ENCODE measurements at regions not wholly inside any gene's neighbourhood (a gene's known extent, or its start where the extent isn't known, plus 50 kb on each side); places are given as distances from the start of the nearest gene placed in this dataset.
A peak's percentile ranks its signal among the peaks of the same experiment; 100 is the strongest.

- no peak overlapping the region for H3K27ac Mint-ChIP-seq
- no peak for DNase-seq
- ATAC-seq (replicated peaks) = peak in 1 of 2 donors; percentile 12
- H3K4me3 Mint-ChIP-seq = no peak overlapping the region
- H3K36me3 Mint-ChIP-seq = no peaks in the 10 kb centered on the region
- H3K27me3 Mint-ChIP-seq = no peaks in the 10 kb centered on the region
- H3K4me1 Mint-ChIP-seq = no peaks in the 10 kb centered on the region
- peaks cover 2 to 4% of the 10 kb centered on the region in 2 donors for H3K9me3 Mint-ChIP-seq
Measured at GRCh38 chr4:45199736-45200135, 473.4 kb upstream of the GNPDA2 start.

- H3K9me3 Mint-ChIP-seq = no peaks in the 10 kb centered on the region
- ATAC-seq (replicated peaks) = no peak
- H3K27me3 Mint-ChIP-seq = no peaks in the 10 kb centered on the region
- H3K4me3 Mint-ChIP-seq = no peak overlapping the region
- H3K36me3 Mint-ChIP-seq = no peaks in the 10 kb centered on the region
- no peak for DNase-seq
- no peak overlapping the region for H3K27ac Mint-ChIP-seq
- H3K4me1 Mint-ChIP-seq = no peaks in the 10 kb centered on the region
Measured at GRCh38 chr4:45188501-45188900, 462.1 kb upstream of the GNPDA2 start.

- ATAC-seq (replicated peaks) (no peak), DNase-seq (no peak)
- Mint-ChIP-seq H3K27ac (no peak overlapping the region), H3K4me1 (no peaks in the 10 kb centered on the region), H3K27me3 (no peaks in the 10 kb centered on the region), H3K36me3 (no peaks in the 10 kb centered on the region), H3K4me3 (no peak overlapping the region), H3K9me3 (no peaks in the 10 kb centered on the region)
Measured at GRCh38 chr4:45186249-45186648, 459.9 kb upstream of the GNPDA2 start.

DNA sequence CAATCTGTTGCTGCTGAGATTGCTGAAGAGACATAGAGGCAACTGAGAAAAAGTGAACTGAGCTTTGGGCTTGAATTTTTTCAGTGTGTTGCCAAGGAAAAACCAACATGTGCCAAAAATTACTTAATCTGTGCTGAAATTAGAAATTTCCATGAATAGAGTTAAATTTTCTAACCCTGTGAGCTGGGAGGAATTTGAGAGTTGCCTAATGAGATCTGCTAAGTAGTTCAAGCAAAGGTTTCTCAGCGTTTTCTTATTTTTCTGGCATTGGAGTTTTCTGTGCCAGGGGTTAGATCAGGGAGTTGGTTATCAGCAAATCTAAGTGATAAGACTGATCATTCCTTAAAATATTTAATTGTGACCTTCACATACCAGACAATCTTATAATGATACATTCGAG lies 457.5 kb upstream of the GNPDA2 start:
- no peaks in the 10 kb centered on the region for H3K4me1 Mint-ChIP-seq
- H3K9me3 Mint-ChIP-seq = no peaks in the 10 kb centered on the region
- no peak for DNase-seq
- no peak overlapping the region for H3K27ac Mint-ChIP-seq
- ATAC-seq (replicated peaks) = no peak
- no peaks in the 10 kb centered on the region for H3K27me3 Mint-ChIP-seq
- no peak overlapping the region for H3K4me3 Mint-ChIP-seq
- H3K36me3 Mint-ChIP-seq = no peaks in the 10 kb centered on the region

DNA sequence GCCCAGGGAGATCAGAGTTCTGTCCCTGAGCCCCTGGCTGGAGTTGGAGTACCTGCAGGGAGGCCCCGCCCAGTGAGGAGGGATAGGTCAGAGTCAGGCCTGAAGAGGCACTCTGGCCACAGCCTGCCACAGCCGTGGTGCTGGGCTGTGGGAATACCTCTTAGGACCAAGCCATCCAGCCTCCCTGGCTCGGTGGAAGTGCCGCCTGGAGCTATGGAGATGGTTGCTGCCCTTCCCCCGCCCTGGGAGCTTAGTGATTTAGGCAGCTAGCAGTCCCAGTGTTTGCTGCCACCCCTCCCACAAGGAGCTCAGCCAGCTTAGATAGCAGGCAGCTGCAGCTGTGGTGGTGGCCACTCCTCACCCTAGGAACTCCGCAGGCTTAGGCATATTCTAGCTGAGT lies 446.3 kb upstream of the GNPDA2 start:
- no peaks in the 10 kb centered on the region for H3K36me3 Mint-ChIP-seq
- no peak overlapping the region for H3K27ac Mint-ChIP-seq
- DNase-seq (no peak), ATAC-seq (replicated peaks) (no peak)
- H3K27me3 Mint-ChIP-seq = no peaks in the 10 kb centered on the region
- no peak overlapping the region for H3K4me3 Mint-ChIP-seq
- peaks cover 12 to 15% of the 10 kb centered on the region in 2 donors for H3K9me3 Mint-ChIP-seq
- H3K4me1 Mint-ChIP-seq = no peaks in the 10 kb centered on the region

DNA sequence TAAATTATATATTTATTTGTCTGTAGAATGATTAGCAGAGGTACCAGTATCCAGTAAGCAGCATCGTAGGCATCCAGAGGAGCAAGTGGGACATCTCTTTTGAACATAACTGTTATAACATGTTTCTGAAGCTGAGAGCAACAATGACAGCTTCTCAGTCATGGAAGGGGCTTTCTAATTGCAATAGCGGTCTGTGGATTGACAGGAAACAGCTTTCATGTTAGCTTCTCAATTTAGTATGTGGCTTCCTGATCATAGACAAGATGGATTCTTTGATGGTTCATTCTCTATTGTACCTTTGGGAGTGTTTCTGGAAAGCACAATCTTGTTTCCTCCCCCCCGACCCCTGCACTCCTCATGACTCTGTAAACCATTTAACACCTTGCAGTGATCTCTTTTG lies 434.6 kb upstream of the GNPDA2 start:
- Mint-ChIP-seq H3K27ac (no peak overlapping the region), H3K9me3 (peaks cover 0 to 4% of the 10 kb centered on the region in 2 donors), H3K4me1 (no peaks in the 10 kb centered on the region), H3K36me3 (no peaks in the 10 kb centered on the region), H3K4me3 (no peak overlapping the region), H3K27me3 (no peaks in the 10 kb centered on the region)
- no peak for ATAC-seq (replicated peaks)
- DNase-seq = no peak

GRCh38 chr4:45155081-45155777 lies 428.9 kb upstream of the GNPDA2 start:
- no peak overlapping the region for H3K27ac Mint-ChIP-seq
- DNase-seq (no peak), ATAC-seq (replicated peaks) (no peak)
- no peak overlapping the region for H3K4me3 Mint-ChIP-seq
- H3K27me3 Mint-ChIP-seq = no peaks in the 10 kb centered on the region
- H3K36me3 Mint-ChIP-seq = no peaks in the 10 kb centered on the region
- no peaks in the 10 kb centered on the region for H3K9me3 Mint-ChIP-seq
- no peaks in the 10 kb centered on the region for H3K4me1 Mint-ChIP-seq

- H3K4me3 Mint-ChIP-seq = no peak overlapping the region
- H3K9me3 Mint-ChIP-seq = no peaks in the 10 kb centered on the region
- ATAC-seq (replicated peaks) (no peak), DNase-seq (no peak)
- H3K27ac Mint-ChIP-seq = no peak overlapping the region
- no peaks in the 10 kb centered on the region for H3K27me3 Mint-ChIP-seq
- H3K4me1 Mint-ChIP-seq = no peaks in the 10 kb centered on the region
- H3K36me3 Mint-ChIP-seq = no peaks in the 10 kb centered on the region
Measured at GRCh38 chr4:45147866-45148265, 421.5 kb upstream of the GNPDA2 start.

DNA sequence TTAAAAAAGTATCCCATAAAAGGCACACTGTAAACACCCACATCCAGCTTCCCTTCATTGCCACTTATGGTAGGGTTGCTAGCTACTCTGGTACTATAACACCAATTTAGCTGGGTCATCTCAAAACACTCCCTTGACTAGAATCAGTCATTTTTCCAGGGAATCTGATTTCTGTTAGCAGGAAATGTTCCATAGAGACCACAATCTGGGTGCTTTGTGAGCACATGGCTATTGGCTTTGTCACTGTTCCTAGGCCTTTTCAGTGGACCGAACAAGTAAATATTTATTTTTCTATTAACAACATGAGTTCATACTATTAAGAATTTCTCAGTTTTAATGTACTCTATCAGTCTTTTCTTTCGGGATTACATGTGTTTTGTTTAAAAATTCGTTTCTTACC lies 404.7 kb upstream of the GNPDA2 start:
- no peak overlapping the region for H3K27ac Mint-ChIP-seq
- no peak for ATAC-seq (replicated peaks)
- H3K27me3 Mint-ChIP-seq = no peaks in the 10 kb centered on the region
- no peak for DNase-seq
- peaks cover 4 to 5% of the 10 kb centered on the region in 2 donors for H3K9me3 Mint-ChIP-seq
- no peaks in the 10 kb centered on the region for H3K36me3 Mint-ChIP-seq
- H3K4me1 Mint-ChIP-seq = no peaks in the 10 kb centered on the region
- H3K4me3 Mint-ChIP-seq = no peak overlapping the region

DNA sequence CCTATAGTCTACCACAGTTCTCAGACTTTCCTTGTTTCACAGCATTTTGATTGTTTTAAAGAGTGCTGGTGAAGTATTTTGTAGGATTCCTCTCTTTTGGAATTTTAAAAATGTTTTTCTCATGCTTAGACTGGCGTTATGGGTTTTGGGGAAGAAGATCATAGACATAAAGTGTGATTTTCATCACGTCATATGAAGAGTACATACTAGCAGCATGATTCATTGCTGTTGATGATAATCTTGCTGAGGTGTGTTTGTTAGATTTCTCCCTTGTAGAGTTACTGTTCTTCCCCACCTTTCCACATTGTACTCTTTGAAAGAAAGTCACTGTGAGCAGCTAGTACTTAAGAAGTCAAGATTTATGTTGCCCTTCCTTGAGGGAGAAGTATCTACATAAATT lies 396.1 kb upstream of the GNPDA2 start:
- Mint-ChIP-seq H3K27ac (no peak overlapping the region), H3K4me3 (no peak overlapping the region), H3K27me3 (no peaks in the 10 kb centered on the region), H3K9me3 (no peaks in the 10 kb centered on the region), H3K4me1 (no peaks in the 10 kb centered on the region), H3K36me3 (no peaks in the 10 kb centered on the region)
- DNase-seq (no peak), ATAC-seq (replicated peaks) (no peak)

- no peak for ATAC-seq (replicated peaks)
- Mint-ChIP-seq H3K4me1 (no peaks in the 10 kb centered on the region), H3K27ac (no peak overlapping the region), H3K27me3 (no peaks in the 10 kb centered on the region), H3K36me3 (no peaks in the 10 kb centered on the region), H3K9me3 (no peaks in the 10 kb centered on the region), H3K4me3 (no peak overlapping the region)
- no peak for DNase-seq
Measured at GRCh38 chr4:45121426-45121975, 395.1 kb upstream of the GNPDA2 start.

GRCh38 chr4:45120163-45120562 lies 393.8 kb upstream of the GNPDA2 start:
- DNase-seq (no peak), ATAC-seq (replicated peaks) (no peak)
- Mint-ChIP-seq H3K27me3 (no peaks in the 10 kb centered on the region), H3K4me3 (no peak overlapping the region), H3K9me3 (no peaks in the 10 kb centered on the region), H3K36me3 (no peaks in the 10 kb centered on the region), H3K4me1 (no peaks in the 10 kb centered on the region), H3K27ac (no peak overlapping the region)

- DNase-seq (no peak), ATAC-seq (replicated peaks) (no peak)
- no peaks in the 10 kb centered on the region for H3K36me3 Mint-ChIP-seq
- H3K9me3 Mint-ChIP-seq = no peaks in the 10 kb centered on the region
- no peaks in the 10 kb centered on the region for H3K27me3 Mint-ChIP-seq
- no peak overlapping the region for H3K4me3 Mint-ChIP-seq
- H3K4me1 Mint-ChIP-seq = no peaks in the 10 kb centered on the region
- no peak overlapping the region for H3K27ac Mint-ChIP-seq
Measured at GRCh38 chr4:45119376-45119775, 393.0 kb upstream of the GNPDA2 start.

DNA sequence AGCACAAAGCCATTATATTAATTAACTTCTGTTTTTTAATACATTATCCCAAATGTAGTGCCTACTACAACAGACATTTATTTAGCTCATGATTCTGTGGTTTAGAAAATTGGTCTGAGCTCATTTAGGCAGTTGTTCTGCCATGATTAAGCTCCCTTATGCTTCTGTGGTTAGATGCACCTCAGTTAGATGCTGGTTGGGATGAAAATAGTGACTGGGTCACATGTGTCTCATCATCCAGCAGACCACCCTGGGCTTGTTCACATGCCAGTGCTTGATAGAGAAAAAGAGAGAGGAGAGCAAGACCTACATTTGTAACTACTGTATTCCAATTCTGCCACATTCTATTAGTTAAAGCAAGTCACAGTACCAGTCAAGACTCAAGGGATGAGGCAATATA lies 376.4 kb upstream of the GNPDA2 start:
- Mint-ChIP-seq H3K27ac (no peak overlapping the region), H3K27me3 (no peaks in the 10 kb centered on the region), H3K4me1 (no peaks in the 10 kb centered on the region), H3K9me3 (peaks cover 0 to 4% of the 10 kb centered on the region in 2 donors), H3K36me3 (no peaks in the 10 kb centered on the region), H3K4me3 (no peak overlapping the region)
- DNase-seq (no peak), ATAC-seq (replicated peaks) (no peak)

GRCh38 chr4:45100956-45101818 lies 374.8 kb upstream of the GNPDA2 start:
- no peak for DNase-seq
- Mint-ChIP-seq H3K9me3 (peaks cover 0 to 1% of the 10 kb centered on the region in 2 donors), H3K27ac (no peak overlapping the region), H3K36me3 (no peaks in the 10 kb centered on the region), H3K27me3 (no peaks in the 10 kb centered on the region), H3K4me3 (no peak overlapping the region), H3K4me1 (no peaks in the 10 kb centered on the region)
- no peak for ATAC-seq (replicated peaks)
